NCI-H2107 (cell line): ENCODE measurements at regions not wholly inside any gene's neighbourhood (a gene's known extent, or its start where the extent isn't known, plus 50 kb on each side); places are given as distances from the start of the nearest gene placed in this dataset.
A peak's percentile ranks its signal among the peaks of the same experiment; 100 is the strongest.

Source experiments
- DNase-seq: peaks from one replicate; lab custom pipeline; 2025; lab: John Stamatoyannopoulos, UW

- no peak for DNase-seq
Measured at GRCh38 chr9:89770531-89771174, 165.8 kb downstream of the GADD45G start.

DNA sequence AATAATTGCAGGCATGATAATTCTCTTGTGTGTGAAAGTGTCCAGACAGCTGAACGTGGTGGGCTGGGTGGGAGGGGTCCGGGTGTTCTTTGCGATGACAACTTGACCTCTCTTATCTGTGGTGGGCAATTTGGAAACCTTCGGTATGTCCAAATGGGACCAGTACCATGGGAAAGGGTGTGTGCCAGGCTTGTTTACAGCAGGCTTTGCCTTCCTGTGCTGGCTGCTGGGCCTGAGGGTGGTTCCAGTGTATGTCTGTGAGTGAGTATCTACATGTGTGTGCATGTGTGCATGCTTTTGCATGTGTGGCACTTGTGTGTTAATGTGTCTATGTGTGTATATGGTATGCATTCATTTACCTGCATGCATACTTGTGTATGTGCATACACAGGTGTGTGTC is 166.4 kb downstream of the GADD45G start:
- DNase-seq, result no peak

- no peak for DNase-seq
Measured at GRCh38 chr9:89773170-89773569, 168.4 kb downstream of the GADD45G start.

DNA sequence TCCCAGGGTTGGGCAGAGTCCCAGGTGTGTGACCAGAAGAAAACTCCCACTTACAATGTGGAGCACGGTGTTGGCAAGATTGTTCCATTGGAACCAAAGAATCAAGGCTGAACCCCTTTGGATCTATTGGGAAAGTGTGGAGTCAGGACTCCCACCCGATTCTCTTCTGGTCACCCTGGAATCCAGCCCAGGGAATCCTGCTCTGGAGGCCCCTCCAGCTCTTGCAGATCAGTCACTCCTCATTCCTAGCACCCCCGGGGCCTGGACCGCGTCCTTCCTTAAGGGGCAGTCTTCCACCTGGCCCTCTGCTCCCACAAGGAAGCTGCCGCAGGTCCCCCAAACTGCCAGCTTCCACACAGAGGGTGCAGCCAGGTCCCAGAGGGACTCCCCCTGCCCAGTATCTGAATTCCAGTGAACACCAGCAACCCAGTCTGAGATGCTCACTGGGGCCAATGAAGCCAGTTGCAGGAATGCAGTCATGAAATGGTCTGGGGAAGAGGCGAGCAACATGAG is 170.1 kb downstream of the GADD45G start:
- no peak for DNase-seq

DNA sequence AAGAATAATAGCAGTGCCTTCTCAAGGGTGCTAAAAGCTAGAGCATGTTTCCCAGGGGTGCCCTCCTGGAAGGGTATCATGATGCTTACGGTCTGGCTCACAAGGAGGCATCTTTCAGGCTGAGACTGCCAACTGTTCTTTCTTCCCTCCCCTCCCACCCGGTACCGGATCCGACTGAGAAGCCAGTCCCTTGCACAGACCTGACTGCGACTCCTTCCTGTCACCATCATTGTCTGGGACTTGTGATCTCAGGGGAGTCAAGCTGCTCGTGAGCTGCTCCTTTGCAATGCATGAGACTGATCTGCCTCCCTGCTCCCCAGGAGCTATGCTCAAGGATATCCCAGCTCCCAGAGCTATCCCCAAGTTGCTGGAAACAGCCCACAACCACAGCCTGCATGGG is 170.8 kb downstream of the GADD45G start:
- no peak for DNase-seq

- DNase-seq, result no peak
Measured at GRCh38 chr9:89776795-89777525, 172.1 kb downstream of the GADD45G start.

- DNase-seq, result no peak
Measured at GRCh38 chr9:89777544-89777943, 172.7 kb downstream of the GADD45G start.

GRCh38 chr9:89778100-89779090 is 173.6 kb downstream of the GADD45G start:
- no peak for DNase-seq

- DNase-seq, result no peak
Measured at GRCh38 chr9:89779405-89780203, 174.8 kb downstream of the GADD45G start.

DNA sequence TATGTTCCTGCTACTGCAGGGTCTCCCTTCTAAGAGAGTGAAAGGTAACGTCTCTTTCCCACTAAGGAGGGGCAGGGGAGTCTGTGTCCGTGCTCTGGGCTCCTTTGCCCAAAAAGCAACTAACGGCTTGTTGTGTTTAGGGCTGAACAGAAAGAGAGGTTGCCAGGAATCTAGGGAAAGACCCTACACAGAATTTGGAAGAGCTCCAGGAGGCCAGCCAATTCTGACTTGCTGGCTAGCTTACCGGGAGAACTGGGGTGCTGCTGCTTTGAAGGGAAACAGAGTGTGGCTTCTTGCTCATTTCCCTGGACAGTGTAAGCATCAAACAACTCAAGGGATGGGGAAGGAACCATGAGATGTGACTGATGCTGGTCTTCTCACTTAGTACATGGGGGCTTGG is 176.1 kb downstream of the GADD45G start:
- no peak for DNase-seq

DNA sequence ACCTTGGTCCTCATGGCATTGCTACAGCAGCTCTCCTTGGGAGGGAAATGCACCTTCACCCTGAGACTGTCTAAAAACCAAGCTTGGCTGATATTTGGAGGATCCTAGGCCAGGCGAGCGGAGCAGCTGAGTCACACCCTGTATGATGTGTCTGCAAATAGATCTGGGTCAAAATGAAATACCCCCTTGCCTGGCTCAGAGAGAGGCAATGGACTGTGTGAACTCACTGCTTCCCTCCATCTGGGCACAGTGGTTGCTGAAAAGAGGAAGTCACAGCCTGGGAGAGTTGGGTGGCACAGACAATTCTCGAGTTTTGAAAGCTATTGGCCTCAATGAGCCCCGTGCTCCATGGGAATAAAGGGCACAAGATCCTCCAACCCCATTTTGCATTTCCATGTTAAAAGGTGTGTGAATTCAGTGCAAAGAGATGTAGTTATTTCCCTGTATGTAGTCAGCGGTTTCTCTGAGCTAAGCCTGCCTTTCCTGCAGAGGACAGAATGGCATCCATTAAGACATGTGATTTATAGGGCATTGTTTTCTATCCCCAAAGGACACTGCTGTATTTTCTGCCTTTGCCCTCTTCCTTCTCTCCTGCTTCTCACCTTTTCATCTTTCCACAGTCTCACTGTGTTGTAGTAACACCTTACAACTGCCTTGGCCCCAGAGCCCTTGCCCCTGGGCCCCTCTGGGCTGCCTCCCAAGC is 177.2 kb downstream of the GADD45G start:
- DNase-seq, result no peak

DNA sequence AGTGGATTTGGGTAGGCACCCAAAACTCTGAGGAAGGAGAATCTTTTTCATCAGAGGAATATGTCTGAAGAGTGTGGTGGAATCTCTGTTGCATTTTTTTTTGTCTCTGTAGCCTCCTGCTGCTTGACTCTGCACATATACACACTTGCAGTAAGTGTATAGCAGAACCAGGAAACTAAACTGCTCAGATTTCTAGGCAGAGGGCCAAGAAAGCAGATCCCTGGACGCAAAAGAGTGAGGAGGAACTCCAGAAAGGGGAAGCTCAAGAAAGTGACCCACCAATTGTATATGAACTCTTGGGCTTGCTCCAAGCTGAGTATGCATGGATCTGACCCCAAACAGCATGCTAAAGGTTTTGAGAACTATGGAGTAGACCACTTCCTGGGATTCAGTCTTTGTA is 181.8 kb downstream of the GADD45G start:
- no peak for DNase-seq

DNA sequence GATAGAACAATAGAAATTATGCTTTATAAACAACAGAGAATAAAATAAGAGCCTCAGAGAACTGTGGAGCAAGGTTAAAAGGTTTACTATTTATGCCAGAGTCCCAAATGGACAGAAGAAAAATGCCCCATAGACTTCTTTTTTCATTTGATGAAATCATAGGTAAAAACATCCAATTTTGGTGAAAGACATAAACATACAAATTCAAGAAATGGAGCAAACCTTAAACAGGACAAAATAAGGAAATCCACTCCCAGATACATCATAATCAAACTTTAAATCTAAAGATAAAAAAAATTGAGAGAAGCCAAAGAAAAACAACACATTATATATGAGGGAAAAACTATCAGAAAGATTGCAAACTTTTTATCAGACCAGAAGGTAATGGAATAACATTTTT is 182.8 kb downstream of the GADD45G start:
- no peak for DNase-seq

DNA sequence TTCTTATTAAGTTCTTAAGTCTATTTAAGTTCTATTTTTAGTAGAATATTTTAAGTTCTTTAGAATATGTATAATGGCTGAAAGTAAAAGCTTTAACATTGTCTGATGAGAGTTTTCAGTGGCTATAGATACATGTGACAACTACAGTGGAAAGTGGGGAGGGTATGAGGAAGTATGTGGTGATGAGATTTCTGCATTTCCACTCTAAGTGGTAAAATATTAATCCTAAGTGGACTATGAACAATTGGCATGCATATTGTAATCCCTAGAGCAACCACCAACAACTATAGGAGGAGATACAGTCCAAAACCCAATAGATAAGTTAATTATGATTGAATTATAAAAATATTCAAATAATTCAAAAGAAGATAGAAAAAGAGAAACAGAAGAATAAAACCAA is 183.6 kb downstream of the GADD45G start:
- DNase-seq, result no peak

GRCh38 chr9:89789922-89790510 is 185.2 kb downstream of the GADD45G start:
- DNase-seq, result no peak

DNA sequence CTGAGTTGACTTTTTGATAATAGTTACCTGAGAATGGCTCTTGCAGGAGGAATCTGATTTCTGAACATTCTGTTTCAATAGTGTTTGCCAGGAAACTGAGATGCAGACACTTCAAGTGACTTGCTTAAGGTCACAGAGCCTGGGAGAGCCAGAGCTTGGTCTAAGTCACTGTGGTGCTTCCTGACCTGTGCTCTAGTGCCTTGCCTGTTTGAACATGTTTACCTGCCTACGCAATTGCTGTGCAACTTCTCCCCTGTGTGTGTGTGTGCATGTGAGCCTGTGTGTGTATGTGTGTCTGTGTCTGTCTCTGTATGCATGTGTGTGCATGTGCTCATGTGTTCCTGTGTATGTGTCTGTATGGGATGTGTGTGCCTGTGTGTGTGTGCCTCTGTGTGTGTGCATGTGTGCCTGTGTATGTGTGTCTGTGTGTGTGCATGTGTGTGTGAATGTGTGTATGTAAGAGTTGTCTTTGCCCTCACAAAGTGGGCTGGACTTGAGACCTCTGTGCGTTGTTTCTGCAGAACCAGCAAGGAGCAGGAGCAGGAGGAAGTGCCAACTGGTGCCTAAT is 185.8 kb downstream of the GADD45G start:
- no peak for DNase-seq

DNA sequence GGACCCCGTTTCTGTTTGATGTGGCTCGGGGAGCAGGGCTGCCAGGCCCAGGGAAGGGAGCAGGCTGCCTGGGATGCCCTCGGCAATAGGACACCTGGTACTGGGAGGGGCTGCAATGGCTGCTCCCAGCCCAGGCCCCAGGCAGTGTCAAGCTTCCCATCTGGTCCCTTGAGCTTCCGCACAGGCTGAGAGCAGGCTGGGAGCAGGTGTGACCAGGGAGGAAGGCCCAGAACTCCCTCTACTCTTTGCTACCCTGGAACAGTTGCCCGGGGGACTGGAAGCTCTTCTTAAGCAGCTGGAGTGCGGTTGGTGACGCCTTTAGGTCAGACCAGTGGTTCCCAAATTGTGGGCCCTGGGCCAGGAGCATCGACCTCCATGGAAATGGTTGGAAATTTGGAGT is 186.9 kb downstream of the GADD45G start:
- DNase-seq, result peak; percentile 14

- no peak for DNase-seq
Measured at GRCh38 chr9:89792189-89793123, 187.6 kb downstream of the GADD45G start.

DNA sequence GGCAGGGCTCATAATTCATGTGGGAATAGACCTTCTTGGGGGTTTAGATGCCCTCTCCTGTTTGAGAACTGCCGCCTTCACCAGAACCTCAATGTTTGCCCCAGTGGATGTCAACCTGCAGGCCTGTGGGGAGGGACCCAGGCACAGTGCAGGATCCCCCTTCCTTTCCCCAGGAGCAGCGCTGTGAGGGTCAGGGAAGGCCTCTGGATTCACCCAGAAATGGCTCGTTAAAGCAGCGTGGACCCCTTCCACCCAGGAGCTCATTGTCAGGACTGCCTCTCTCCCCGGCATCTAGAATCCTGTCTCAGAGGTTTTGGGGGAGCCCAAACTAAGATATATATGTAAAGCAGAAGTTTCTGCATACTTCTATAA is 188.3 kb downstream of the GADD45G start:
- DNase-seq, result no peak
